Testis (tissue), 2 donors: ENCODE measurements at regions not wholly inside any gene's neighbourhood (a gene's known extent, or its start where the extent isn't known, plus 50 kb on each side); places are given as distances from the start of the nearest gene placed in this dataset.

Experiments
- POLR2A ChIP-seq: fragments of 450-650 bp; IDR thresholded peaks from one replicate; pipeline ENCODE4 v1.6.1; 2017; ENCODE audit warnings: antibody characterized with exemption, mild to moderate bottlenecking, moderate library complexity
- TF ChIP-seq, protein P1 (sequence below), 3 experiments: fragments of 450-650 bp in 2 of 3; fragments of 200-600 bp in 1 of 3; sonication (generic) in 1 of 3; IDR thresholded peaks; one replicate each; pipeline ENCODE4 v1.5.1; 2016 to 2019; ENCODE audit warnings: antibody characterized with exemption in 3 of 3, mild to moderate bottlenecking in 2 of 3, moderate library complexity in 1 of 3

DNA sequence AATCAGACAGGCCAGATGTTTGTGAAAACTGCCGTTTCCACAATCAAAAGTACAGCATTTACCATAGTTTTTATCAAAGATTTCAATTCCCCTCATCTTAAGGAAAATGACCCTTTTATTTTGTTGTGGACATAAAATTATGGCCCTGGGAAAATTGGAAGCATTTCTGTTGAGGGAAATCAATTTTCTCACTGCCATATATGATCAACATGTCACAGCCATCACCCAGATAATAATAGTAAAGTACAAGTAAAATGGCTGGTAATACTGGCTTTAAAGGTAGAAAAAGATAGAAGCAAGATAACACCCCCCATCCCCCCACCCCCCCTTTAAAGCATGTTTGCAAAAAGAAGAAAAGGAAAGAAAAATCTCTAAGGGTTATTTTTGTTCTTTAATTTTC is 311.7 kb downstream of the WDR72 start:
- TF ChIP-seq, protein P1, sequence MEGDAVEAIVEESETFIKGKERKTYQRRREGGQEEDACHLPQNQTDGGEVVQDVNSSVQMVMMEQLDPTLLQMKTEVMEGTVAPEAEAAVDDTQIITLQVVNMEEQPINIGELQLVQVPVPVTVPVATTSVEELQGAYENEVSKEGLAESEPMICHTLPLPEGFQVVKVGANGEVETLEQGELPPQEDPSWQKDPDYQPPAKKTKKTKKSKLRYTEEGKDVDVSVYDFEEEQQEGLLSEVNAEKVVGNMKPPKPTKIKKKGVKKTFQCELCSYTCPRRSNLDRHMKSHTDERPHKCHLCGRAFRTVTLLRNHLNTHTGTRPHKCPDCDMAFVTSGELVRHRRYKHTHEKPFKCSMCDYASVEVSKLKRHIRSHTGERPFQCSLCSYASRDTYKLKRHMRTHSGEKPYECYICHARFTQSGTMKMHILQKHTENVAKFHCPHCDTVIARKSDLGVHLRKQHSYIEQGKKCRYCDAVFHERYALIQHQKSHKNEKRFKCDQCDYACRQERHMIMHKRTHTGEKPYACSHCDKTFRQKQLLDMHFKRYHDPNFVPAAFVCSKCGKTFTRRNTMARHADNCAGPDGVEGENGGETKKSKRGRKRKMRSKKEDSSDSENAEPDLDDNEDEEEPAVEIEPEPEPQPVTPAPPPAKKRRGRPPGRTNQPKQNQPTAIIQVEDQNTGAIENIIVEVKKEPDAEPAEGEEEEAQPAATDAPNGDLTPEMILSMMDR (IDR thresholded peaks at IDR 0.05) = no peak
- TF ChIP-seq POLR2A = no peak
